Limb (tissue), 2 donors: ENCODE measurements at regions not wholly inside any gene's neighbourhood (a gene's known extent, or its start where the extent isn't known, plus 50 kb on each side); places are given as distances from the start of the nearest gene placed in this dataset.
"Not testable (repeated sequence)": the region's sequence is repeated elsewhere in the genome, so short reads cannot be mapped to it uniquely, and the experiment has no call there.

Experiments used
- DNase-seq, 2 donors: peaks; one replicate each; pipeline ENCODE4 v3.0.0-alpha.2; 2016; ENCODE audit errors: extremely low spot score in 2 of 2

GRCh38 chr7:98727146-98727709, 110.1 kb downstream of the NPTX2 start:
- DNase-seq: no peak

GRCh38 chr7:98728555-98728954, 111.5 kb downstream of the NPTX2 start:
- no peak for DNase-seq

GRCh38 chr7:98729121-98729520, 112.0 kb downstream of the NPTX2 start:
- DNase-seq: no peak

- no peak for DNase-seq
Observed at GRCh38 chr7:98730326-98730725, 113.2 kb downstream of the NPTX2 start.

- no peak for DNase-seq
Observed at GRCh38 chr7:98731651-98732050, 114.6 kb downstream of the NPTX2 start.

- DNase-seq: no peak
Observed at GRCh38 chr7:98733036-98733435, 116.0 kb downstream of the NPTX2 start.

GRCh38 chr7:98735801-98736200, 118.7 kb downstream of the NPTX2 start:
- DNase-seq: no peak

- not testable (repeated sequence) for DNase-seq
Observed at GRCh38 chr7:98736461-98736860, 119.4 kb downstream of the NPTX2 start.

GRCh38 chr7:98737176-98737575, 120.1 kb downstream of the NPTX2 start:
- DNase-seq: no peak

- DNase-seq: no peak
Observed at GRCh38 chr7:98740643-98741042, 123.6 kb downstream of the NPTX2 start.

GRCh38 chr7:98745722-98746318, 124.0 kb downstream of the TMEM130 start:
- DNase-seq: peak; percentile 20 to 72

- no peak for DNase-seq
Observed at GRCh38 chr7:98748090-98748489, 121.7 kb downstream of the TMEM130 start.

GRCh38 chr7:98753176-98753575, 116.6 kb downstream of the TMEM130 start:
- no peak for DNase-seq

GRCh38 chr7:98753989-98754479, 115.8 kb downstream of the TMEM130 start:
- DNase-seq: peak in 1 of 2 donors; percentile 50

GRCh38 chr7:98755138-98755898, 114.5 kb downstream of the TMEM130 start:
- no peak for DNase-seq

GRCh38 chr7:98758157-98758556, 111.7 kb downstream of the TMEM130 start:
- DNase-seq: no peak

- no peak for DNase-seq
Observed at GRCh38 chr7:98760201-98760651, 109.6 kb downstream of the TMEM130 start.

- no peak for DNase-seq
Observed at GRCh38 chr7:98761225-98761624, 108.6 kb downstream of the TMEM130 start.

- DNase-seq: no peak
Observed at GRCh38 chr7:98762620-98763019, 107.2 kb downstream of the TMEM130 start.

GRCh38 chr7:98763441-98763840, 106.4 kb downstream of the TMEM130 start:
- no peak for DNase-seq

GRCh38 chr7:98764946-98765345, 104.9 kb downstream of the TMEM130 start:
- no peak for DNase-seq

- not testable (repeated sequence) for DNase-seq
Observed at GRCh38 chr7:98770085-98770484, 99.7 kb downstream of the TMEM130 start.

GRCh38 chr7:98771519-98771918, 98.3 kb downstream of the TMEM130 start:
- peak; percentile 57 to 73 for DNase-seq
